GM19328 (cell line): ENCODE measurements at regions not wholly inside any gene's neighbourhood (a gene's known extent, or its start where the extent isn't known, plus 50 kb on each side); places are given as distances from the start of the nearest gene placed in this dataset.
"Not testable (repeated sequence)": the region's sequence is repeated elsewhere in the genome, so short reads cannot be mapped to it uniquely, and the experiment has no call there.

Experiments
- ATAC-seq: cut with Tn5 transposase; IDR thresholded peaks from one replicate; pipeline ENCODE4 v1.9.1; 2021; ENCODE audit warnings: mild to moderate bottlenecking, moderate library complexity; ENCODE audit not compliant: unreplicated experiment

DNA sequence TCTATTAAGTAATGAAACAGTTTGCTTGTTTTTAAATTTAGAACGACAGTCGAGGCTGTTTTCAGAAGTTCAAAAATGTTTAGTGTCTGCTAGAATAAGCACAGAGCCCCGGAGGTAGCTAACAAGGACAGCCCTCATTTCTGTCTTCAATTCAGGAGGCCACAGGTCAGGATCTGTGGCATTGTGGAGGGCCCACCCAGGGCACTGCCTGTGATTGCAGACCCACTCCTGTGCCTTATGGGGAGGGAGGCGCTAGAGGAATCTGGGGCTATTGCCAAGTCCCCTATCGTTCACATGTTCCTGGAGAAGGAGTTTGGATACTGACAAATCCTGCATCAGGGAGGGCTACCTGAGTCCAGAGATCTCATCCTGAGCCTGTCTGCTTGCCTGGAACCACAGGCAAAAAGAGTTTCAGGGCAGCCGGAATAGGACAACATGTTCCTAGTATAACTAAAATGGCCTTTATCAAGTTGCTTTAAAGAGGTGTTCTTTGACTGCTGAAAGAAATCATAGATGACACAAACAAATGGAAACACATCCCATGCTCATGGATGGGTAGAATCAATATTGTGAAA lies 141.5 kb upstream of the ROPN1 start:
- ATAC-seq, result no peak

DNA sequence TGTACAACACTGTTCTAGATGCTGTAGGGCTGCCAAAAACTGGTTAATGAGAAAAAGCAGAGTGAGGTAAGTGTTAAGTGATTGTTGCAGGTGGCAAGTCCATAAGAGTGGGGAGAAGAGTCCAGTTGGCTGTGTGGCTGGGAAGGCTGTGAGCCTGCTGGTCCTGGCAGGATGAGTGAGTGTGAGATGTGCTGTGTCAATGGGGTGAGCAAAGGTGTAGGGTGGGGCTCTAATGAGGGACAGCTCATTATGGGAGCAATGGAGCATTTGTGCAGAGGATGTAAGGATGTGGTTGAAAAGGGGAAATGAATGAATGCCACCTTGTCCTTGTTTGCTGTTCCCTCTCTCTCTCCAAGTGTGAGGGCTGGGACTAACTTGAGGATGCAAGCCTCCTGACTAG lies 145.3 kb upstream of the ROPN1 start:
- no peak for ATAC-seq

DNA sequence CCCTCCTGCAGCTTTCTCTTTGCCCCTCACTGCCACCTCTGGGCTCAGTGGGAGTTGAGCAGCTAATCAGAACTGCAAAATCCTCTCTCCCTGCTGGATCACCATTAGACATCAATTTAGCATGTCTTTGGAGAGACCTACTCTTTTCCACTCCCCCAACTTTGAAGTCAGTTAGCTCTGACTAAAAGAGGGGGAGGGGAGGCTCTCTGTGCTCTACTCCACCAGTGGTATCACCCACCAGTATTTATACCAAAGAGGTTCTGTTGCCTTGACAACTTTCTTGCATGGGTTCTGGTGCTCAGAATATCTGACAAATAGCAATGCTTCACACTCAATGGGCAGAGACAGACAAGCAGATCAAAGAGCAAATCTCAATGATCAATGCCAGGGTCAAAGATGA lies 146.2 kb upstream of the ROPN1 start:
- ATAC-seq, result no peak

DNA sequence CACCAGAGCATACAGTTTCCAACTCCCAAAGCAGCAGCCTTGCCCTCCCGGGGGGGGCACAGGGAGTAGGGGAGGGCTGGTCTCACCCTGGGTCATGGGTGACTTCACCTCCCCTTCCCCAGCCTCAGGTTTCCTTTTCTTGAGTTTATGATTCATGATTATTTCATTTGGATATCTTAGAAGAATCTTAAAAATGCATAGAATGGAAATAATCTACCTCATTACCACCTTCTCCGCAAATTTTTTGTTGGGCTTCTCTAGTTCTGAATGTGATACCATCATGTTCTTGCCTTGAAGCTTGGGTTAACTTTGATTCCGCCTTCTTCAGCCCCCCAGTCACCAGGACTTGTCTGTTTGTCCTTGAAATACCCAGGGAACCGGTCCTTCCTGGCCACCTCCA lies 148.8 kb upstream of the ROPN1 start:
- no peak for ATAC-seq

DNA sequence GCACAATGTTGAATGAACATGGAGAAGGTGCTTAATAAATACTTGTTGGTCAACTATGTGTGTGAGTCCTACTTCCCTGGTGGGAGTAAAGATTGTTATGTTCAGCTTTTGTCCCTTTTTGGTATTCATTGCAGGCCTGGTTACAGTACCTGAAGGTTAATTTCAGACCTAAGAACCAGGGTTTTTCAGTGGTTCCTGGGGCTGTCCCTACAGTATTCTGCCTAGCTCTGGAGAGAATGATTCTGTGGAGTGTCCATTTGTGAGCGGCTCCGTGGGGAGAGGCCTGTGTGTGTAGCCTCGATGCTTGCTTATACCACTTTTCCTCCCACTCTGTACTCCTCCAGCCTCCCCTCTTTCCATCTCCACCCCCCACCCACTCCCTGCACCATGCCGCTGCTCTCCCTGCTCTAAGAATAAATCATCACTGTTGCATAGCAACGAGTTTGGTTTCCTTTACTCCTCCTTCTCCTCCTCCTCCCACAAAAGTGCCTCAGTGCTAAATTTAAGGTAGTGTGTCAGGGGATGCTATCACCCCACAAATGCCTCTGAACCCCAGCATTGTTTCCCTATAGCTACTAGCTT lies 150.6 kb upstream of the ROPN1 start:
- ATAC-seq, result no peak

DNA sequence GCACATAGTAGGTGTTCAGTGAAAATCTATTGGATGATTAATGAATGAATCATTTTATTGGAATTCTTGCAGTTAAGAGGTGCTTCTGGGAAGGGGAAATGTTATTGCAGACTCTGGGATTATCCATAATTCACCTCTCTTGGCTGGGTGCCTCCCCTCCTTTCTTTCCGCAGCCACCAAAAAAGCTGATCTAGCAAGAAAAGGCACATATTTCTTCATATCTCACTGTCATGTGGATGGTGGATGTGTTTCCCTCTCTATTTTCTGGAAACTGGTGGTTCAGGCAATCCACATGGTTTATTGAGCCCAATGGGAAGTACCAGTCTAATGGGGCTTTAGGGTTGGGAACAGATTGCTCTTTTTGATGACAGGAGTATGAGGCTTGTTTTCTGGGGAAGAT lies 151.1 kb upstream of the ROPN1 start:
- ATAC-seq, result no peak

DNA sequence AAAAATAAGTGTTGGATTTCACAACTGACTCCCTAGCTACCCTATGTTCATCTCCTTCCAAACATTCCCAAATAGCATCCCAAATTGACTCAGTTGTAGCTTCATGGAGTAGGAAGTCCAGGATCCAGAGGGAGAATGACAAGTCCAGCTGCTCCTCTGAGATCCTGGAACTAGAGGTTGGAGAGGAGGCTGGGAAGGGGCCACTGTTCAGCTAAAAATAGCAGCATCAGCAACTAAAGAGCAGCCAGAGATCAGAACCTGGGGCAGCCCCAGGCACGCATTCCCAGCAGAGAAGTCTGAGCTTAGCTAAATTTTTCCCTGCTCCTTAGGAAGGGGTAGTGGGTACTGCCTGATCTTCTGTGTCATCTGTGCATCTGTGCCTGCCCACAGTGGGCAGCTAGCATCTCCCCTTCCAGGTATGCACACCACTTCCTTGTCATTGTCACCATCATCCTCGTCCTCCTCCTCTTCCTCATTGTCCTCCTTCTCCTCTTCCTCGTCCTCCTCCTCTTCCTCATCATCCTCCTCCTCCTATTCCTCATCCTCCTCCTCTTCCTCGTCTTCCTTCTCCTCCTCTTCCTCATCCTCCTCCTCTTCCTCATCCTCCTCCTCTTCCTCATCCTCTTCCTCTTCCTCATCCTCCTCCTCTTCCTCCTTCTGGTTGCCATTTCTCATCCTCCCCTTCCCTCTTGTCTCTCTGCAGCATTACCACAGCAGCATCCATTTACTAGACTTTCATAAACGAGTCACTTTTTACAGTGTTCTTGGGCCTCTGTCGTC lies 152.3 kb upstream of the ROPN1 start:
- ATAC-seq, result no peak

DNA sequence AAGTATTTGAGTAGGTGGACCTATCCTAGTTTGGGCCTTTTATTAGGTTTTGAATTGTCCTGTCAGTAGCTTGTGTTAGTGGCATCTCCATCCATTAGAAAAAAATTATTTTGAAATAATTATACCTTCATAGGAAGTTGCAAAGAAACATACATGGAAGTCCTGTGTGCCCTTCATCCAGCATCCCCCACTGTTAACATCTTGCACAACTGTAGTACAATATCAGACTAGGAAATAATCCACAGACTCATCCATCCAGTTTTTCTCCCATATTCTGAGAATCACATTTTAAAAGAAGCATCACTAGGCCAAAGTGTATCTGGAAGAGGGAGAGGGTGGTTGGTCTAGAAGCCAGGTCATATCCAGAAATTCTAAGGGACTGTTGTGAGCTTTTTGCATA lies 155.5 kb upstream of the ROPN1 start:
- no peak for ATAC-seq

DNA sequence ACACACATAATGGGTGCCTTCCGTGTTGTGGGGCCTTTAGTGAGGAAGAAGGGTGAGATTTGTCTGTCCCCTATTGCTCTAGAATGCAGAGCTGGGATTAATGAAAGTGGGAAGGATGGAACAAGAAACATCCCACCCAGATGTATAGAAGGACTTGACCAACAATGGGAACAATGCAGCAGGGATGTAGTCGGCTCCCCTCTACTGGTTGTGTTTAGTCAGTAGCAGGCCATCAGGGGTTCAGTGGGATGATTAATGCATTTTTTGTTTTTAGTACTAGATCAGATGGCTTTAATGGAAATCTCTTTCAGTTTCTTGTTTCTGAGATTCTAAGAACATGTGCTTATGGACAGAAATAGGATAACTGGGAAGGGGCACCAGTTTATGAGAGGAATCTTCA lies 156.0 kb upstream of the ROPN1 start:
- no peak for ATAC-seq

DNA sequence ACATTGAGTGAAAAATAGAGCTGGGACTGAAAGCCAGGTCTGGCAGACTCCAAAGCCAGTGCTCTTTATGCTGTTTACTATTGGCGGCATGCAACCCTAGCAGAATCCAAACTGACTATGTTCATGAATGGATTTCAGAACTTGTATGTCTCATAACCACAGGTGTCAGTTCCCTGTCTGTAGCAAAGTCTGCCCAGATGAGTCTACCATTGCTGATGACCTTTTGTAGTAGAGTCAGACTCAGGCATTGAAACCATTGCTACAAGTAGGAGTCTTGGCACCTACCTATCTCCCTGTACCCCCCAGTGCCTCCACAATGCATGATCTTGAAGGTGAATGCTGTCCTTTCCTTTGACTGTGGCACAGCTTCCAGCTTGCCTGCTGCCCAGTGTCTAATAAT lies 157.2 kb upstream of the ROPN1 start:
- no peak for ATAC-seq

DNA sequence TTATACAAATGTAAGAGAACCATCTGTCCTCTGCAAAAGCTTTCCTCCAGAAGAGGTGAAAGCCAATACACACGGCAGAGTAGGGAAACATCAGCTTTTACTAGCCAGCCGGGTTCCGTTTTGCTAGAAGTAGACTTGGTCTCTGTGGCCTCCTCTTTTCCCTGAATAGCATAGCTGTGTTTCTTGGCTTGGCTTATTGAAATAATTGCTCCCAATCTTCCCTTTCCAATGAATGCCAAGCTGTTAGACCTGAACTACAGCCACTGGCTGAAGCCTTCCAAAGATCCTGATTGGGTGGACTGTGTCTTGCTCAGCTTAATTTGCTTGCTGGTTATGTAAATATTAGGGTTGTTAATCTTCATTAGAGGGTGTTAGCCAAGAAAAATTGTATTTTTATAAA lies 157.8 kb upstream of the ROPN1 start:
- no peak for ATAC-seq

DNA sequence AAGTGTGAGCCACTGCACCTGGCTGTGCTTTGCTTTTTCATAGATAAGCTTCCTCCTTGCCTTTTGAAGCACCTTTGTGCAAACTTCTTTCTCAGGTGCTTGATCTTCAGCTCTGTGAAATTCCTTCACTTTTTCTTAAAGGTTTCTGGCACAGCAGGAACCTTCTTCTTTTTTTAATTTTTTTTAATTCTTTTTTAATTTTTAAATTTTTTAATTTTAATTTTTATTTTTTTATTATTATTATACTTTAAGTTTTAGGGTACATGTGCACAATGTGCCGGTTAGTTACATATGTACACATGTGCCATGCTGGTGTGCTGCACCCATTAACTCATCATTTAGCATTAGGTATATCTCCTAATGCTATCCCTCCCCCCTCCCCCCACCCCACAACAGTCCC lies 161.0 kb upstream of the ROPN1 start:
- not testable (repeated sequence) for ATAC-seq

DNA sequence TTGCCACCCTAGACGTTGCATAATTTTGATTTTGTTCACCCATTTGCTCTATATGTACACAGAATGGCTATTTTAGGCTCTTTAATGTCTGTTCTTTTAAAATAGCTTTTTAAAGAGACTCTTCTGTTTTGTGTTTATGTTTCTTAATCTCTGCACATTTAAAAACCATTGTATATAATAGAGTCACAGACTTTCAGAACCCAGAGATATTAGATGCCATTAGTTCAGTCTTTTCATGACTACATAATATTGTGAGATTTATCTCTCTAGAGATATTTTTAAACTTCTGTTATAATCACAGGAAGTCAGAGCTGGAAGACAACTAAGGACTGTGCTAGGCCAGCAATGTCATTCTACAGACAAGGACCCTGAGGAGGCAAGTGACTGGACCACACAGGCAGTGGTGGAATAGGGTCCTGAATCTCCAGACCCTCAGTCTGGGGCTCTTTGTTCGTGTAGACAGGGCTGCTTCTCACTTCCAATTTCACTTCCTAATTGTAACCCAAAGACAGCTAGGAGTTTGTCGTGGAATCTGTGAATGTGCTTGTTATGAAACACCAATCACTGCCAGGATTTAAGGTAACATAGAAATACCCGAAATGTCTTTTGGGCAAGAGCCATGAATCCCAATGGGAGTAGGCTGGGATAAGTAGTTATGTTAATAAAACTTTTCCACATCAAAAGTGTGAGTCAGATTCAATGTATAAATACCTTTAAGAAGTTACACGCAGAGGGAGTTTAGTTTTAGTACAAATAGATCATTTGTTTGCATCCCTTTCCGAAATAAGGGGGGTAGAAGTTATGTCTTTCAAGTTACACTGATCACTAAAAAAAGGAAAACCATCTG lies 165.2 kb upstream of the ROPN1 start:
- ATAC-seq, result no peak

DNA sequence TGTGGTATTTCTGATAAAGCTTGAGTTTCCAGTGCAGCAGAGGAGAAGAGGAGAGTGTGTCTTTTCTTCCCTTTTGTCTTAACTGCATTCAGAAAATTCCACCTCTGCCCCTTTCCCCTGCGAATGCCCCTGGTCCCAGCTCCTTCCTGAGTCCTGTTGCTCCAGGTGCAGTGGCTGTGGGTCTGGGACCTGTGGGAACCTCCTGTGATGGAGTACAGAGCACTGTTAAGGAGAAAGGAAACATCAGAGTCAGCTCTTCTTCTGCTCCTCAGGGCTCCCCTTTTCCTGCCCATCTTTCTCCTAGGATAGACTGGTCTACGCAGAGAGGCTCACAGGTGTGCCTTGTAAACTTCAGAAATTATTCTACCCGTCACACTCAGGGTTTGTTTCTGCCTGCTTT lies 165.8 kb upstream of the ROPN1 start:
- ATAC-seq, result no peak

DNA sequence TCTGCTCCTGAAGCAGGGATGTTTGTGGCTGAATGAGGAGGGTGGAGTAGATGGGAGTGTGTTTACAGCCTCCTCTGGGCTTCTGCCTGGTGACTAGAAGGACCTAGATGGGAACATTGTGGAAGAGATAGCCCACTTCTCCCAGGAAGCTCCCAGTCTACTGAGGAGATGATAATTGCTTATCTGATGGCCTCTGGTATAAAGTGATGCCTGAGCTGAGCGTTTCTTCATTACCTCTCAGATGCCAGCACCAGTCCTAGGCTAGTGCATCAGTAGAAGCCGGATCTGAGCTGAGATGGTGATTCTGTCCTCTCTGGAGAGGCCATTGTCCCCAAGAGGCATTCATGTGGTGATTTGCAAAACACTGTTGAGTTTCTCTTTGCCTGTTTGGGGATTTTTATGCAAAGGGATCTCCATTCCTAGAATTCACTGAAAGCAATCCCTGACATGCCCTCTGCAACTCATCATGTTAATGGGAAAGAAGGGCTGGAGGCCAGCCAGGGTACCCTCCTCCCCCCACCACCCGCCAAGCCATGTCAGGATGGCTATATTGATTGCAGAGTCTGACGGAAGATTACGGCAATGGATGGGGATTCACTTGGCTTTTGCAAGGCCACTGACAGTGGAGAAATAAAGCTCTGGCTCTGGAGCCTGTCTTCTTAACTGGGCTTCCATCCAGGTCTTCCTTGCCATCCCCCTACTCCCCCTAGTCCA lies 166.4 kb upstream of the ROPN1 start:
- no peak for ATAC-seq

DNA sequence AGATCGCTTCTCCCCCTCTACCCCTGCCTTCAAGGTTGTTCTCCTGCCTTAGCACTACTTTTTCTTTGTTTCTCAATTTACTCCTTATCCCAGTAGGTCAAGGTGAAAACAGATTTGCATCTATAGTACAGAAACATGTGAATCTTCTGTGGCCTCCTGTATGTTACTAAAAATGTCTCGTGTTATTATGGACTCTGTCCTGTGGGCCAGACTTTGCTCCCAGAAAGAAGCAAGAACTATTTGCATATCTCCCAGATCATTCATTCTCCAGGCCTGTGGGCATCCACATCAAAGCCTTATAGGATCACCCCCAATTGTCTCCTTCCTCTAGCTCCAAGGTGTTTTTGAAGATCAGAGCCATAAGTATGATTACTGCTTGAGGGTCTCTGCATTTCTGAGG lies 169.5 kb upstream of the ROPN1 start:
- no peak for ATAC-seq

DNA sequence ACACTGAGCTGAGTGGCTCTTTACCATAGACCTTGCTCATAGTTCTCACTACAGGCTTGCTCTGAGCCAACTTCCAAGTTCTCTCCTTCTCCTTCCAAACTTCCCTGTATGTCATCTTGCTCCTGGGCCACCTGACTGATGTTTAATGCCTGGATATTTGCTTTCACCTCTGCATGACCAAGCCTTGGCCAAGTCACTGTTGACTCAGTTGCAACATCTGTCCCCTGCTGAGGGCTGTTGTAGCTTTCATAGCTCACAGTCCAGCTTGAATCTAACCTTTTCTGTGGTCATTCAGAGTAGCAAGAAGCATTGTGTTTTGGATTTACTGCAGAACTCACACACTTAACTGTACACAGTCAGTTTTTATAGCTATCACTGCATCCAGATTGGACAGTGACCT lies 171.8 kb upstream of the ROPN1 start:
- ATAC-seq, result no peak

DNA sequence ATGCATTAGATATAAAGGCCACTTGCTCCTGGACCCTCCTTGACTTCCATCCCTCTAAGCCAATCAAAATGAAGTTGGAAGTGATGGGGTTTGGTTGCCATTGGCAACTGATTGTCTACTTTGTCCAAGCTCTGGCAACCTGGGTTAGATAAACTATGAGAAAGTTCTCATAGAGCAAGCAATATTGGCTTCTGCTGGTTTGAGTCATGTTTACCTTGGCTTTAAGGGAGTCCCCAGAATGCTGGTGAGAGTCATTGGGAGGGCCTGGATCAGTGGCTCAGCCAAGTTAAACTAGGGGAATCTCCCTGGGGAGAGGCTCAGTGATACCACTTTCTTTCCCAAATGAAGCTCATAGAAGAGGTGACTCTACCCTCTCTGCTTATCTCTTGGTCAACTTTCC lies 176.3 kb upstream of the ROPN1 start:
- no peak for ATAC-seq

DNA sequence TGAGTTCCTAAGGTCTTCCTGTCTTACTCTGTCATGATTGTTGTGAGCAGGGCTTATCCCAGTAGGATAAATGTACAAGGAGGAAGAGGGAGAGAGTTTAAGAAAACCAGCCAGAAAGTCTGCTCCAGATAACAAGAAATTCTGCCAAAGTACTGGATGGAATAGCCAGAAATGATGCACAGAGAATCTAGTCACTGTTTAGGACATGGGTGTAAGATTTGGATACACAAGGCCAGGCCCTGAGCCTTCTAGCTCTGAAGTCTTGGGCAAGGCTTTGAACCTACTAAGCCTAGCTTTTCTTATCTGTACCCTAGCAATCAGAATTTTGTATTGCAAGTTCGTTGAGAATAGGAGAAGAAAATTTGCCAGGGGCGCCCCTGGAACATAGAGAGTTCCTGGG lies 180.4 kb upstream of the ROPN1 start:
- no peak for ATAC-seq

DNA sequence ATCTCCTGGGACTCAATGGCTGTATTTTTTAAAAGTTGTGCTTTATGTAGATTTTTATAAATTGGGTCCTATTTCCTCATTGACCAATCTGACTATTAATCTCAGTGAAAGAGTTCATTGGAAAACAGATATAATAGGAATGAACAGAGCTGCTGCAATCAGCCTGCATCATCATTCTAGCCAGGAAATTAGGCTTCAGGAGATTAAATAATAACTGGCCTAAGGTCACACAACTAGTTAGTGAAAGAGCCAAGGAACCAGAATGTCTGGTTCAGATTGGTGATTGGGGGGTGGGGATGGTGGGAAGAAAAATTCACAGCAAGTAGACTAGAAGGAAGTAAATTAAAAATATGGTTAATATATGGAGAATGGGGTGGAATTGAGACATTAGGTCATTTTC lies 180.9 kb upstream of the ROPN1 start:
- ATAC-seq, result no peak

DNA sequence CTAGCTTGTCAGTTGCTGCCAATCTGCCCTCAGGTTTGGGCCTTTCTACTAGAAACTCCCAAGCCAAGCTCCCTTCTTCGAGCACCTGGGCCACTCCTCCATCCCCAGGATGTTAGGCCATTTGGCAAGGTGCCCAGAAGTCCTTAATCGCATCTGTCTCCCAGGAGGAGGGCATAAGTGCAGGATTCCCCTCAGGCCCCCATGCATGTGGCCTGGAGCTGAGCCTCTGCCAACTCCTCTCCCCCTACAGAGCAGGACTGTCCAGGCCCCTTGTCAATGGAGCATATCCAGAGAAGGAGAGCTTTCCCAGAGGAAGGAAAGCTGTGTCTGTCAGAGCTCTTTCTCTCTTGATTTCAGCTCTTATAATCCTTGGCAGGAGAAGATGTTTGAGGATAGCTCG lies 182.6 kb upstream of the ROPN1 start:
- no peak for ATAC-seq
